GM12878 (cell line): ENCODE measurements at regions not wholly inside any gene's neighbourhood (a gene's known extent, or its start where the extent isn't known, plus 50 kb on each side); places are given as distances from the start of the nearest gene placed in this dataset.

Experiments
- ATAC-seq: fragments of 200-7000 bp; cut with Tn5 transposase; 3 replicates; pipeline ENCODE4 v1.9.1; 2020; ENCODE audit warnings: mild to moderate bottlenecking, moderate library complexity
- BruUV-seq: library from RNA; stranded (reverse); fragments of 400-500 nt; replicated peaks from 2 replicates; lab custom pipeline; 2021; lab: Mats Ljungman, UMichigan
- CTCF ChIA-PET: fragments of 300-600 bp; sonication (Branson Sonifier 250); formaldehyde crosslinking; extraction: SDS; loops from one replicate; lab custom pipeline; 2021; ENCODE audit warnings: inconsistent platforms; lab: Yijun Ruan, JAX
- POLR2A ChIA-PET: fragments of 350-600 bp; formaldehyde crosslinking; extraction: SDS; loops from one replicate; lab custom pipeline; 2021; ENCODE audit warnings: inconsistent platforms; lab: Charles Lee
- RAD21 ChIA-PET: fragments of 300-600 bp; sonication (Branson Sonifier 250); formaldehyde crosslinking; loops from one replicate; lab custom pipeline; 2023; ENCODE audit warnings: antibody characterized with exemption; ENCODE audit not compliant: unreplicated experiment; lab: Charles Lee
- SMC1A ChIA-PET: fragments of 300-600 bp; sonication (Branson Sonifier 250); formaldehyde crosslinking; loops from one replicate; lab custom pipeline; 2023; ENCODE audit not compliant: unreplicated experiment, uncharacterized antibody; lab: Charles Lee
- DNase-seq: peaks from one replicate; pipeline ENCODE4 v3.0.0-alpha.2; 2011; ENCODE audit warnings: low read depth, low spot score
- FAIRE-seq: peaks from 3 replicates; lab custom pipeline; 2011; peaks lifted over from hg19 to GRCh38; lab: Jason Lieb, UNC
- H2AFZ ChIP-seq: 2 replicates; pipeline ENCODE4 v1.6.0; 2011; ENCODE audit warnings: low read depth, low read length, control low read depth; ENCODE audit not compliant: control insufficient read depth
- H3K27ac ChIP-seq: 2 replicates; pipeline ENCODE4 v1.5.1; 2011; ENCODE audit warnings: control low read depth; ENCODE audit not compliant: control insufficient read depth, insufficient read depth
- H3K27me3 ChIP-seq, 2 experiments: replicated peaks in 1 of 2; 2 replicates each; pipeline versions ENCODE4 v1.6.0 to v1.6.1; 2011; ENCODE audit warnings: low read length in 1 of 2; ENCODE audit not compliant: control insufficient read depth in 2 of 2, insufficient read depth in 2 of 2
- H3K36me3 ChIP-seq, 2 experiments: 2 replicates each; pipeline ENCODE4 v1.5.1; 2011; ENCODE audit warnings: low read length in 1 of 2; ENCODE audit not compliant: control insufficient read depth in 2 of 2, insufficient read depth in 2 of 2
- H3K4me1 ChIP-seq: 2 replicates; pipeline ENCODE4 v1.6.1; 2011; ENCODE audit warnings: mild to moderate bottlenecking, low read length, moderate library complexity, mixed read lengths; ENCODE audit not compliant: control insufficient read depth, insufficient read depth
- H3K4me2 ChIP-seq: 2 replicates; pipeline ENCODE4 v1.6.0; 2011; ENCODE audit warnings: control low read depth; ENCODE audit not compliant: control insufficient read depth, insufficient read depth
- H3K4me3 ChIP-seq: fragments of 200-600 bp; sonication (generic); 2 replicates; pipeline ENCODE4 v1.5.1; 2016
- H3K79me2 ChIP-seq: 2 replicates; pipeline ENCODE4 v1.6.0; 2011; ENCODE audit warnings: low read length; ENCODE audit not compliant: control insufficient read depth, insufficient read depth
- H3K9ac ChIP-seq: 2 replicates; pipeline ENCODE4 v1.8.0; 2011; ENCODE audit warnings: low read length, control low read depth, mixed read lengths; ENCODE audit not compliant: control insufficient read depth, insufficient read depth
- H3K9me3 ChIP-seq: replicated peaks from 3 replicates; pipeline ENCODE4 v1.5.1; 2011; ENCODE audit warnings: mild to moderate bottlenecking, low read length; ENCODE audit not compliant: control insufficient read depth, insufficient read depth
- H4K20me1 ChIP-seq: 2 replicates; pipeline ENCODE4 v1.6.0; 2011; ENCODE audit not compliant: control insufficient read depth, insufficient read depth
- CBFB ChIP-seq: IDR thresholded peaks from 2 replicates; pipeline ENCODE4 v1.6.1; 2016; ENCODE audit warnings: antibody characterized with exemption, low read depth
- CEBPZ ChIP-seq: fragments of 150-350 bp; IDR thresholded peaks from 2 replicates; pipeline ENCODE4 v1.6.1; 2016; ENCODE audit warnings: low read depth, low read length
- EP300 ChIP-seq, 2 experiments: fragments of 150-350 bp in 1 of 2; IDR thresholded peaks; 2 replicates each; pipeline ENCODE4 v1.6.1; 2011 to 2012; ENCODE audit warnings: low read depth in 2 of 2, low read length in 2 of 2, borderline replicate concordance in 1 of 2, improper control_type of control experiment in 1 of 2, inconsistent platforms in 1 of 2; ENCODE audit not compliant: control insufficient read depth in 1 of 2
- FOXK2 ChIP-seq: fragments of 450-650 bp; IDR thresholded peaks from 2 replicates; pipeline ENCODE4 v1.6.1; 2017; ENCODE audit warnings: mild to moderate bottlenecking, moderate library complexity
- HDGF ChIP-seq: fragments of 450-650 bp; IDR thresholded peaks from 2 replicates; pipeline ENCODE4 v1.6.1; 2016; ENCODE audit warnings: antibody characterized with exemption
- NRF1 ChIP-seq: conservative IDR thresholded peaks from 2 replicates; pipeline ENCODE4 v1.6.1; 2011; ENCODE audit warnings: mild to moderate bottlenecking, low read depth, low read length, improper control_type of control experiment
- STAT1 ChIP-seq: fragments of 450-650 bp; conservative IDR thresholded peaks from 2 replicates; pipeline ENCODE4 v1.6.1; 2014; ENCODE audit warnings: antibody characterized with exemption, mild to moderate bottlenecking
- ZBED1 ChIP-seq: IDR thresholded peaks from 2 replicates; pipeline ENCODE4 v1.6.1; 2016; ENCODE audit warnings: borderline replicate concordance
- ZNF622 ChIP-seq: fragments of 450-650 bp; IDR thresholded peaks from 2 replicates; pipeline ENCODE4 v1.6.1; 2017; ENCODE audit warnings: mild to moderate bottlenecking, inconsistent platforms
- WGBS: methylation state at CpG from one replicate; pipeline ENCODE4 v1.1.6; 2016; ENCODE audit warnings: low lambda C conversion rate; ENCODE audit not compliant: insufficient replicate concordance, insufficient coverage; ENCODE audit errors: missing lambda C conversion rate; 5-methylcytosine and 5-hydroxymethylcytosine counted together
- in situ Hi-C: fragments of 300-500 bp; cut with MboI; formaldehyde crosslinking; loops from 9 replicates; pipeline ENCODE4 v1.14.3; 2018; ENCODE audit warnings: mixed read lengths
- intact Hi-C: fragments of 100-400 bp; cut with micrococcal nuclease; formaldehyde crosslinking; loops from one replicate; pipeline ENCODE4 v1.14.2; 2022; ENCODE audit not compliant: unreplicated experiment
- TF ChIP-seq, protein P1 (sequence below): fragments of 450-650 bp; conservative IDR thresholded peaks from 2 replicates; pipeline ENCODE4 v1.6.1; 2017; ENCODE audit warnings: mild to moderate bottlenecking, moderate library complexity
- TF ChIP-seq, protein P2 (sequence below): IDR thresholded peaks from 2 replicates; pipeline ENCODE4 v1.6.1; 2011; ENCODE audit warnings: low read depth, mild to moderate bottlenecking, low read length, moderate library complexity, borderline replicate concordance; ENCODE audit errors: extremely low read depth
- TF ChIP-seq, protein P3 (sequence below): IDR thresholded peaks from 2 replicates; pipeline ENCODE4 v1.6.1; 2011; ENCODE audit warnings: mild to moderate bottlenecking, low read depth, low read length, moderate library complexity; ENCODE audit not compliant: insufficient replicate concordance

DNA sequence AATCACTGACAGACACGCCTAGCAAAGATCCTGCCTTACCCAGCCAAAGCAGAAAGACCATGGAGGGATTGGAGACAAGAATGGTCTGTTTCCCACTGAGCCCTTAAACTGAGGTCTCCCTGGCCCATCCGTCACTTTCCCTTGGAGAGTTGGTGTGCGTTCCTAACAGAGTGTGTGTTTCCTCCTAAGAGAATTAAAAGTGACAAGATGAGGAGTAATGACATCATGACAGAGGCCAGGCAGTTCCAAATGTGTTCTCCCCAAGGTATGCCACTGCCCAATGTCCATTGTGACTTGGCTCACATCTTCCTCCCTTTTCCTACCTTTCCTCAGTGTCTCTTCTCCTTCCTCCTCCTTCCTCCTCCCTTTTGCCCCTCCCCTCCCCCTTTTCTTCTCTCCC is 295.7 kb downstream of the SIPA1L2 start:
- Histone ChIP-seq H3K4me3 (no peak overlapping the region), H3K4me1 (no peaks in the 10 kb centered on the region), H3K9me3 (no peaks in the 10 kb centered on the region; the same call in 2 of the 3 replicates), H3K9ac (no peak overlapping the region), H2AFZ (no peak overlapping the region), H4K20me1 (no peaks in the 10 kb centered on the region), H3K4me2 (no peak overlapping the region), H3K27me3 (0 out of 4 replicates have a peak, but pooled peaks cover 0 to 2% of the 10 kb centered on the region in 2 experiments), H3K79me2 (no peaks in the 10 kb centered on the region), H3K27ac (no peak overlapping the region), H3K36me3 (no peaks in the 10 kb centered on the region)
- no peak for DNase-seq
- RAD21 ChIA-PET, result no interaction called here
- no peak for FAIRE-seq
- 23% methylated on average over 3 of the region's 3 CpGs for WGBS
- no TSS peak for BruUV-seq
- intact Hi-C loops, result no loop called here
- ATAC-seq, result no peak
- SMC1A ChIA-PET, result no interaction called here
- TF ChIP-seq CBFB (no peak), FOXK2 (no peak), EP300 (IDR thresholded peaks at IDR 0.05; ENCODE audit: borderline replicate concordance in 1 of 2, control insufficient read depth in 1 of 2, low read depth in 2 of 2, low read length in 2 of 2) (no peak)
- TF ChIP-seq, protein P1, sequence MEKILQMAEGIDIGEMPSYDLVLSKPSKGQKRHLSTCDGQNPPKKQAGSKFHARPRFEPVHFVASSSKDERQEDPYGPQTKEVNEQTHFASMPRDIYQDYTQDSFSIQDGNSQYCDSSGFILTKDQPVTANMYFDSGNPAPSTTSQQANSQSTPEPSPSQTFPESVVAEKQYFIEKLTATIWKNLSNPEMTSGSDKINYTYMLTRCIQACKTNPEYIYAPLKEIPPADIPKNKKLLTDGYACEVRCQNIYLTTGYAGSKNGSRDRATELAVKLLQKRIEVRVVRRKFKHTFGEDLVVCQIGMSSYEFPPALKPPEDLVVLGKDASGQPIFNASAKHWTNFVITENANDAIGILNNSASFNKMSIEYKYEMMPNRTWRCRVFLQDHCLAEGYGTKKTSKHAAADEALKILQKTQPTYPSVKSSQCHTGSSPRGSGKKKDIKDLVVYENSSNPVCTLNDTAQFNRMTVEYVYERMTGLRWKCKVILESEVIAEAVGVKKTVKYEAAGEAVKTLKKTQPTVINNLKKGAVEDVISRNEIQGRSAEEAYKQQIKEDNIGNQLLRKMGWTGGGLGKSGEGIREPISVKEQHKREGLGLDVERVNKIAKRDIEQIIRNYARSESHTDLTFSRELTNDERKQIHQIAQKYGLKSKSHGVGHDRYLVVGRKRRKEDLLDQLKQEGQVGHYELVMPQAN, result no peak
- CTCF ChIA-PET, result no interaction called here
- in situ Hi-C loops, result no loop called here
- POLR2A ChIA-PET, result no interaction called here

- Histone ChIP-seq H3K9ac (no peak overlapping the region), H3K36me3 (no peaks in the 10 kb centered on the region), H3K27me3 (0 out of 4 replicates have a peak, but pooled peaks cover 0 to 2% of the 10 kb centered on the region in 2 experiments), H3K4me2 (no peak overlapping the region), H3K4me3 (no peak overlapping the region), H3K27ac (no peak overlapping the region), H3K79me2 (no peaks in the 10 kb centered on the region), H3K4me1 (no peaks in the 10 kb centered on the region), H2AFZ (no peak overlapping the region), H4K20me1 (no peaks in the 10 kb centered on the region), H3K9me3 (no peaks in the 10 kb centered on the region; the same call in 2 of the 3 replicates)
- BruUV-seq, result no TSS peak
- FAIRE-seq (no peak), ATAC-seq (no peak), DNase-seq (no peak)
- WGBS, result 38% methylated on average over 5 of the region's 5 CpGs
- in situ Hi-C loops, result no loop called here
- ChIA-PET POLR2A (no interaction called here), SMC1A (no interaction called here), RAD21 (no interaction called here), CTCF (no interaction called here)
- intact Hi-C loops, result no loop called here
- TF ChIP-seq NRF1 (no peak), CEBPZ (no peak), ZNF622 (no peak), ZBED1 (no peak), HDGF (no peak), STAT1 (no peak)
- TF ChIP-seq, protein P2, sequence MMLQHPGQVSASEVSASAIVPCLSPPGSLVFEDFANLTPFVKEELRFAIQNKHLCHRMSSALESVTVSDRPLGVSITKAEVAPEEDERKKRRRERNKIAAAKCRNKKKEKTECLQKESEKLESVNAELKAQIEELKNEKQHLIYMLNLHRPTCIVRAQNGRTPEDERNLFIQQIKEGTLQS, result no peak
- TF ChIP-seq, protein P3, sequence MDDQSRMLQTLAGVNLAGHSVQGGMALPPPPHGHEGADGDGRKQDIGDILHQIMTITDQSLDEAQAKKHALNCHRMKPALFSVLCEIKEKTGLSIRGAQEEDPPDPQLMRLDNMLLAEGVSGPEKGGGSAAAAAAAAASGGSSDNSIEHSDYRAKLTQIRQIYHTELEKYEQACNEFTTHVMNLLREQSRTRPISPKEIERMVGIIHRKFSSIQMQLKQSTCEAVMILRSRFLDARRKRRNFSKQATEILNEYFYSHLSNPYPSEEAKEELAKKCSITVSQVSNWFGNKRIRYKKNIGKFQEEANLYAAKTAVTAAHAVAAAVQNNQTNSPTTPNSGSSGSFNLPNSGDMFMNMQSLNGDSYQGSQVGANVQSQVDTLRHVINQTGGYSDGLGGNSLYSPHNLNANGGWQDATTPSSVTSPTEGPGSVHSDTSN, result no peak
Observed at GRCh38 chr1:232333419-232333767, 296.5 kb downstream of the SIPA1L2 start.
